HCT116 (cell line): ENCODE measurements at regions not wholly inside any gene's neighbourhood (a gene's known extent, or its start where the extent isn't known, plus 50 kb on each side); places are given as distances from the start of the nearest gene placed in this dataset.

Source experiments
- ATAC-seq: fragments of 200-7000 bp; cut with Tn5 transposase; 2 replicates; pipeline ENCODE4 v1.9.1; 2020; ENCODE audit warnings: mild to moderate bottlenecking, moderate library complexity
- BruUV-seq: library from RNA; stranded (reverse); fragments of 400-500 nt; replicated peaks from 2 replicates; lab custom pipeline; 2021; lab: Mats Ljungman, UMichigan
- CTCF ChIA-PET: fragments of 300-600 bp; sonication (Branson Sonifier 250); formaldehyde crosslinking; loops from one replicate; lab custom pipeline; 2021; ENCODE audit warnings: antibody characterized with exemption; lab: Charles Lee
- POLR2A ChIA-PET: fragments of 300-600, 350-600 bp; sonication (Branson Sonifier 250); formaldehyde crosslinking; loops from one replicate; lab custom pipeline; 2021; ENCODE audit warnings: antibody characterized with exemption; lab: Charles Lee
- RAD21 ChIA-PET, 2 experiments: fragments of 300-600 bp; sonication (Branson Sonifier 250); formaldehyde crosslinking; loops; one replicate each; lab custom pipeline; 2023; ENCODE audit warnings: low total read pairs in 2 of 2; ENCODE audit not compliant: uncharacterized antibody in 2 of 2, unreplicated experiment in 2 of 2, low non-redundant PET in 1 of 2; lab: Charles Lee
- DNase-seq: peaks from one replicate; pipeline ENCODE4 v3.0.0-alpha.2; 2010; ENCODE audit warnings: low read depth, low spot score
- H2AFZ ChIP-seq: fragments of 200-600 bp; shearing (Covaris generic), sonication (generic); 2 replicates; pipeline ENCODE4 v1.6.1; 2017; ENCODE audit warnings: low read depth, mixed run types, mixed read lengths, antibody characterized with exemption, low read length; ENCODE audit not compliant: poor library complexity, severe bottlenecking
- H3K27ac ChIP-seq: 2 replicates; pipeline ENCODE4 v1.5.1; 2012; ENCODE audit warnings: low read depth, low read length
- H3K27me3 ChIP-seq: fragments of 200-600 bp; sonication (generic); 2 replicates; pipeline ENCODE4 v1.6.1; 2016; ENCODE audit warnings: mixed run types, low read length, mixed read lengths; ENCODE audit not compliant: insufficient read depth
- H3K36me3 ChIP-seq, 2 experiments: fragments of 200-500 bp in 1 of 2; fragments of 200-600 bp in 1 of 2; sonication (Bioruptor generic) in 1 of 2; sonication (generic) in 1 of 2; 2 replicates each; pipeline versions ENCODE4 v1.5.1 to v1.6.1; 2014 to 2016; ENCODE audit warnings: low read length in 2 of 2, inconsistent platforms in 1 of 2, mixed read lengths in 1 of 2, mixed run types in 1 of 2; ENCODE audit not compliant: insufficient read depth in 2 of 2, control insufficient read depth in 1 of 2
- H3K4me1 ChIP-seq, 2 experiments: fragments of 200-600 bp in 1 of 2; sonication (generic) in 1 of 2; 2 replicates each; pipeline versions ENCODE4 v1.5.1 to v1.6.1; 2012 to 2017; ENCODE audit warnings: low read length in 2 of 2, inconsistent platforms in 1 of 2, mild to moderate bottlenecking in 1 of 2, mixed read lengths in 1 of 2, mixed run types in 1 of 2, moderate library complexity in 1 of 2; ENCODE audit not compliant: insufficient read depth in 2 of 2, control insufficient read depth in 1 of 2
- H3K4me2 ChIP-seq: fragments of 200-600 bp; sonication (generic); 2 replicates; pipeline ENCODE4 v1.6.1; 2017; ENCODE audit warnings: mixed run types, low read length, mixed read lengths
- H3K4me3 ChIP-seq, 2 experiments: fragments of 200-600 bp in 1 of 2; sonication (generic) in 1 of 2; replicated peaks in 1 of 2; 2 replicates each; pipeline ENCODE4 v1.5.1; 2011 to 2016; ENCODE audit warnings: low read length in 2 of 2, control low read depth in 1 of 2, low read depth in 1 of 2, mild to moderate bottlenecking in 1 of 2, mixed read lengths in 1 of 2, mixed run types in 1 of 2
- H3K79me2 ChIP-seq: fragments of 200-600 bp; sonication (generic); 2 replicates; pipeline ENCODE4 v1.6.1; 2017; ENCODE audit warnings: mild to moderate bottlenecking, mixed run types, low read length, moderate library complexity, mixed read lengths; ENCODE audit not compliant: insufficient read depth
- H3K9ac ChIP-seq: fragments of 200-600 bp; sonication (generic); 2 replicates; pipeline ENCODE4 v1.6.1; 2016; ENCODE audit warnings: low read length, mixed read lengths
- H3K9me2 ChIP-seq: fragments of 200-600 bp; sonication (generic), shearing (Covaris generic); 2 replicates; pipeline ENCODE4 v1.6.1; 2017; ENCODE audit warnings: mixed run types, mild to moderate bottlenecking, moderate library complexity; ENCODE audit not compliant: insufficient read depth
- H3K9me3 ChIP-seq, 2 experiments: fragments of 200-500 bp in 1 of 2; fragments of 200-600 bp in 1 of 2; sonication (Bioruptor generic) in 1 of 2; sonication (generic) in 1 of 2; 2 replicates each; pipeline ENCODE4 v1.6.1; 2014 to 2017; ENCODE audit warnings: low read length in 2 of 2, mixed read lengths in 2 of 2, inconsistent platforms in 1 of 2, low read depth in 1 of 2, mild to moderate bottlenecking in 1 of 2, mixed run types in 1 of 2, moderate library complexity in 1 of 2; ENCODE audit not compliant: control insufficient read depth in 1 of 2, insufficient read depth in 1 of 2
- H4K20me1 ChIP-seq: fragments of 200-600 bp; sonication (generic), shearing (Covaris generic); 2 replicates; pipeline ENCODE4 v1.6.1; 2017; ENCODE audit warnings: mixed run types, mild to moderate bottlenecking, moderate library complexity; ENCODE audit not compliant: insufficient read depth
- ATF3 ChIP-seq: IDR thresholded peaks from 2 replicates; pipeline ENCODE4 v1.6.1; 2012
- CBX3 ChIP-seq: IDR thresholded peaks from 2 replicates; pipeline ENCODE4 v1.6.1; 2012; ENCODE audit warnings: low read depth
- CEBPB ChIP-seq: IDR thresholded peaks from 2 replicates; pipeline ENCODE4 v1.6.1; 2012; ENCODE audit warnings: low read depth
- CTCF ChIP-seq, 3 experiments: fragments of 200-600 bp in 1 of 3; sonication (generic) in 1 of 3; IDR thresholded peaks in 2 of 3; conservative IDR thresholded peaks in 1 of 3; 2 replicates each; pipeline ENCODE4 v1.5.1; 2012 to 2017; ENCODE audit warnings: low read depth in 2 of 3, low read length in 2 of 3, antibody characterized with exemption in 1 of 3, borderline replicate concordance in 1 of 3, control low read depth in 1 of 3, mild to moderate bottlenecking in 1 of 3, mixed read lengths in 1 of 3, mixed run types in 1 of 3, moderate library complexity in 1 of 3; ENCODE audit not compliant: insufficient read depth in 1 of 3
- EGR1 ChIP-seq: IDR thresholded peaks from 2 replicates; pipeline ENCODE4 v1.6.1; 2012; ENCODE audit warnings: low read depth
- ELF1 ChIP-seq: IDR thresholded peaks from 2 replicates; pipeline ENCODE4 v1.6.1; 2012; ENCODE audit warnings: low read depth, borderline replicate concordance
- EZH2phosphoT487 ChIP-seq: fragments of 200-600 bp; IDR thresholded peaks from 2 replicates; pipeline ENCODE4 v1.6.1; 2018; ENCODE audit warnings: antibody characterized with exemption, borderline replicate concordance
- MAX ChIP-seq: IDR thresholded peaks from 2 replicates; pipeline ENCODE4 v1.6.1; 2012
- POLR2A ChIP-seq: IDR thresholded peaks from 2 replicates; pipeline ENCODE4 v1.7.0; 2011; ENCODE audit warnings: borderline replicate concordance; ENCODE audit not compliant: insufficient read depth, insufficient read length; ENCODE audit errors: extremely low read depth
- POLR2AphosphoS5 ChIP-seq: IDR thresholded peaks from 2 replicates; pipeline ENCODE4 v1.6.1; 2011; ENCODE audit warnings: mild to moderate bottlenecking, low read depth, low read length, moderate library complexity
- RAD21 ChIP-seq: IDR thresholded peaks from 2 replicates; pipeline ENCODE4 v1.6.1; 2012; ENCODE audit warnings: low read depth, mild to moderate bottlenecking
- SIN3A ChIP-seq: IDR thresholded peaks from 2 replicates; pipeline ENCODE4 v1.6.1; 2012; ENCODE audit warnings: low read depth
- SP1 ChIP-seq: IDR thresholded peaks from 2 replicates; pipeline ENCODE4 v1.6.1; 2012; ENCODE audit warnings: low read depth
- SRF ChIP-seq: IDR thresholded peaks from 2 replicates; pipeline ENCODE4 v1.6.1; 2012; ENCODE audit warnings: low read depth
- TCF7L2 ChIP-seq: IDR thresholded peaks from 2 replicates; pipeline ENCODE4 v1.7.0; 2011; ENCODE audit warnings: borderline replicate concordance, inconsistent platforms; ENCODE audit not compliant: insufficient read depth, insufficient read length; ENCODE audit errors: extremely low read depth
- YY1 ChIP-seq: IDR thresholded peaks from 2 replicates; pipeline ENCODE4 v1.6.1; 2011; ENCODE audit warnings: low read length, low read depth, moderate library complexity, mild to moderate bottlenecking; ENCODE audit not compliant: insufficient replicate concordance; ENCODE audit errors: extremely low read depth
- ZBTB33 ChIP-seq: IDR thresholded peaks from 2 replicates; pipeline ENCODE4 v1.6.1; 2011; ENCODE audit warnings: mild to moderate bottlenecking, low read length, moderate library complexity; ENCODE audit not compliant: insufficient replicate concordance; ENCODE audit errors: extremely low read depth
- ZNF274 ChIP-seq: fragments of 200-500 bp; sonication (Bioruptor generic); IDR thresholded peaks from 2 replicates; pipeline ENCODE4 v1.6.1; 2014; ENCODE audit warnings: mild to moderate bottlenecking, low read depth, low read length, inconsistent platforms
- intact Hi-C: fragments of 100-400 bp; cut with micrococcal nuclease; formaldehyde crosslinking; loops from 2 replicates; pipeline ENCODE4 v1.10.0; 2022

GRCh38 chr1:221192055-221192454 lies 312.8 kb downstream of the HLX start (continued):
- TF ChIP-seq ATF3 (no peak), EZH2phosphoT487 (no peak), EGR1 (no peak), MAX (no peak)

- BruUV-seq, result no TSS peak
Observed at GRCh38 chr1:221200464-221200863, 321.2 kb downstream of the HLX start.

More at GRCh38 chr1:221200464-221200863, 321.2 kb downstream of the HLX start:
- H3K79me2 ChIP-seq, result no peaks in the 10 kb centered on the region
- ChIA-PET POLR2A (no interaction called here), RAD21 (no interaction called here), CTCF (no interaction called here)
- no peak overlapping the region for H3K27ac ChIP-seq
- H3K9me2 ChIP-seq, result no peaks in the 10 kb centered on the region
- no peak overlapping the region for H3K9ac ChIP-seq
- no peaks in the 10 kb centered on the region for H4K20me1 ChIP-seq
- H2AFZ ChIP-seq, result no peak overlapping the region
- intact Hi-C loops, result loop anchor here (5.0 kb wide), 1 partner anchor 388 kb away; no protein-coding TSS in a partner anchor
- DNase-seq (no peak), ATAC-seq (no peak)
- no peak overlapping the region for H3K4me3 ChIP-seq
- no peaks in the 10 kb centered on the region for H3K27me3 ChIP-seq
- no peaks in the 10 kb centered on the region for H3K9me3 ChIP-seq
- H3K4me1 ChIP-seq, result no peaks in the 10 kb centered on the region
- no peaks in the 10 kb centered on the region for H3K36me3 ChIP-seq
- TF ChIP-seq YY1, result no peak
- TF ChIP-seq RAD21, result no peak
- no peak for TF ChIP-seq POLR2AphosphoS5
- TF ChIP-seq ZNF274, result no peak
- no peak for TF ChIP-seq CEBPB
- no peak for TF ChIP-seq SP1
- TF ChIP-seq SIN3A, result no peak
- no peak for TF ChIP-seq ZBTB33
- TF ChIP-seq CTCF (IDR thresholded peaks at IDR 0.05 in 2 of 3, conservative IDR thresholded peaks at IDR 0.05 in 1 of 3; ENCODE audit: borderline replicate concordance in 1 of 3, insufficient read depth in 1 of 3, low read depth in 2 of 3, low read length in 2 of 3), result no peak
- no peak for TF ChIP-seq POLR2A
- TF ChIP-seq TCF7L2, result no peak
- TF ChIP-seq SRF, result no peak
- no peak for TF ChIP-seq CBX3
- no peak for TF ChIP-seq ELF1
- TF ChIP-seq, all 23 proteins: peak for 0
- H3K4me2 ChIP-seq, result no peak overlapping the region
